ENCODE measurements at regions not wholly inside any gene's neighbourhood (a gene's known extent, or its start where the extent isn't known, plus 50 kb on each side); places are given as distances from the start of the nearest gene placed in this dataset.
"Not testable (repeated sequence)": the region's sequence is repeated elsewhere in the genome, so short reads cannot be mapped to it uniquely, and the experiment has no call there.

DNA sequence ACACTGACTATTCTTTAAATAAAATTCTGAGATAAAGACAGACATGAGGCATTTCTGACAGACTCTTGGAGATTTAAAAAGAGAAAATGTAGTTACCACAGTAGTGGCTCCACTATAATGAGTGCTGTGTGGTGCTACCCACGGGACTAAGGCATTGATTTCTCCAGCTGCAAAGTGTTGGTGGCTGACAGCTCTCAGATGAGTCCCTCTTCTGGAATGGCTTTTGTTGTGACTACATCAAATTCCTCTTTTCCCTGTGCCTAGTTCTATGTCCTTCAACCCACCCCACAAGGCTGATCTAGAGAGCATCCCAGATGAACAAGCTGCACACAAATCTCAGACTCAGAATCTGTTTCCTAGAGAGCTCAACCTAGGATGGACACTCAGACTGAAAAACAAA lies 884.8 kb upstream of the ZEB2 start:
- no peak for DNase-seq

GRCh38 chr2:145402706-145403277 lies 882.9 kb upstream of the ZEB2 start:
- DNase-seq, result no peak

GRCh38 chr2:145399131-145399530 lies 879.2 kb upstream of the ZEB2 start:
- no peak for DNase-seq

DNA sequence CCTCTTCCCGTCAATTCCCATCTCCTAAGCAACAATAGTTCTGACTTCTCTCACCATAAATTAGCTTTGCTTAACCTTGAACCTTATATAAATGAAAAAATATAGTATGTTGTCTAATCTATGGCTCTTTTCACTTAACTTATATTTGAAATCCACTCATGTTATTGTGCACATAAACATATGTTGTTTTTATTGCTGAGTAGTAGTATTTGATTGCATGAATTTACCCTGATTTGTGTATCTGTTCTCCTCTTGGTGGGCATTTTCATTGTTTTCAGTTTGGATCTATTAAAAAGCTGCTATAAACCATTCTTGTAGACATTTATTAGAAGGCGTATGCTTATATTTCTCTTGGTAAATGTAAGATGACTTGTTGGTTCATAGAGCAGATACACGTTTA lies 874.3 kb upstream of the ZEB2 start:
- DNase-seq, result no peak

- DNase-seq, result no peak
Measured at GRCh38 chr2:145386973-145387372, 867.1 kb upstream of the ZEB2 start.

- DNase-seq, result no peak
Measured at GRCh38 chr2:145383961-145384360, 864.0 kb upstream of the ZEB2 start.

- DNase-seq, result no peak
Measured at GRCh38 chr2:145380436-145381017, 860.6 kb upstream of the ZEB2 start.

DNA sequence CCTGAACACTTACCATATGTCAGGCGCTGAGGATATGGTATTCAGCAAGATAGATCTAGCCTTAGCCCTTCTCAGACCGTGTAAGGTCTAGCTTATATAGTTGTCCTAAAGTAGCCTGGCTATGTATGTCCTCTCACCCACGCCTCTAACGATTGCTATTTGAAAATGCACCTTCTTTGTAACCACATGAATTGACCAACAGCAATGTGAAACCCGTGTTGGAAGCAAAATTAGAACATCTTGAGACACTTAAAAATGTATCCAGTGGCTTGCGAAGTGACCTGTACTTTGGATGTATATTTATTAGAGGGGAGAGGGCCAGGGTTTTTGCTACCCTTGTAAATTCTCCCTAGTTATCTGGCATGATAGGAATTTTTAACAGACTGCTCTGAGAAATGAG lies 860.0 kb upstream of the ZEB2 start:
- DNase-seq, result no peak

DNA sequence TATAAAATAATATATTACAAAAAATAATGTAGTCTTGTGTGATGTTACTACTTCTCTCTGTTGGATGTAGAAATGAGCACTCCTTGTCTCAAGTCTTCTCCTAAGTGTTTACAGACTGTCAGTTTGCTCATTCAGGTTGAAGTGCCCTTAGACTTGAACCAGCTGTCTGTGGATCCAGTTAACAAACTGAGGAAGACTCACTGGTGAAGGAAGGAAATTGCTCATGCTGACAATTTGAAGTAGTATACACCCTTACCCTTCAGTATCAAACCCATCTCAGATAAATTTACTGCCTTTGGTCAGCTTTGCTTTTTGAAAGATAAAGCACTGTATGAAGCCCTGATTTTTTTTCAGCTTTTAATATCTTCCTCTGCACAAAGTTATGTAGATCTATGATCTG lies 854.2 kb upstream of the ZEB2 start:
- no peak for DNase-seq

- not testable (repeated sequence) for DNase-seq
Measured at GRCh38 chr2:145367334-145367733, 847.4 kb upstream of the ZEB2 start.

DNA sequence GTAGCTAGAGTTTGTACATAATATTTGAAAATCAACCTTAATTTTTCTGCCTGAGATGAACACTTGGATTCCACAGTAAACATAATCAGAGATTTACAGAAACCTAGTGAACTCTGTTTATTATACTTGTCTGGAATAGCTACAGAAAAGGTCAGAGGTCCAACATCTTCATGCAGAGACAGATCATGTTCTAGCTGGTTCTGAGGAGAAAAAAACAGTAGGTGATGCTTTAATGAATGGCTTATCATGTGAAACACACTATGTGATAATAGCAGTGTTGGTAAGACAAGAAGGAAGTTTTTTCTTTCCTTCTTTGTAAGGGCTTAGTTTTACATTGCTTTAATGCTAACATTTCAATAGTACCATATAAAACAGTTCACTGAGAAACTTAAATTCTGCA lies 846.4 kb upstream of the ZEB2 start:
- DNase-seq, result no peak

GRCh38 chr2:145360129-145360790 lies 840.3 kb upstream of the ZEB2 start:
- no peak for DNase-seq

DNA sequence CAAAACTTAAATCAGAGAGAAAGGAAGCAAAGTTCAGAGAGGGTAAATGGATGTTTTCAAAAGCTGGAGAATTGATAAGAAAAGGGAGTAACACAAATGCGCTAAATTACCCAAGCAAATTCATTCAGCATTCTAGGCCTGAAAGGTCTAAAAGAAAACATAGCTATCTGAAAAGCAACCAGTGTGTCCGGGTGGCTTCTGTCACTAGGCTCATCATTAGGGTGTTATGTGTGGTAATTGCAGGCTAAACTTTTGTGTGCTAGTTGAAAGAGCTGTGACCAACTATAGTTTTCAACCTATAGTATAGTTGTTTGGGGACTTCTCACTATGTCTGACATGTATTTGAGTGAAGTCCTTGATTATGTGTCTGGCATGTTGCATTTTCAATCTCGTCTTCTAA lies 839.6 kb upstream of the ZEB2 start:
- DNase-seq, result no peak

- DNase-seq, result no peak
Measured at GRCh38 chr2:145356056-145356455, 836.1 kb upstream of the ZEB2 start.

DNA sequence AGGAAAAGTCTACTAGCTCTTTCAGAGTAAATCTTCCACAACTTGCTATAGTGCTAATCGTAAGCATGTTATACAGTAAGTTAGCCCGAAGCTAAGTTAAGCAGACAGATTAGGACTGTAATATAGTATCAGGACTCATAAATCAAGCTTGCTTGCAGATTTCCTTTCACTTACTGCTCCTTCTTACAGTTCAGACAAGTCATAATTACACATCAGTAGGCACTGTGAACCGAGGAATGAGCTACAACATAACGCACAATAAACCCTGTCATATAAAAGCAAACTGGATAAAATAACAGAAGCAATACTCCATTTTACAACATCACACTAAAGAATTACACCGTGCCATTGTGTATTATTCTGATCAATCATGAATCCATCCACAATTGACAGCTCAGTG lies 832.6 kb upstream of the ZEB2 start:
- DNase-seq, result no peak

DNA sequence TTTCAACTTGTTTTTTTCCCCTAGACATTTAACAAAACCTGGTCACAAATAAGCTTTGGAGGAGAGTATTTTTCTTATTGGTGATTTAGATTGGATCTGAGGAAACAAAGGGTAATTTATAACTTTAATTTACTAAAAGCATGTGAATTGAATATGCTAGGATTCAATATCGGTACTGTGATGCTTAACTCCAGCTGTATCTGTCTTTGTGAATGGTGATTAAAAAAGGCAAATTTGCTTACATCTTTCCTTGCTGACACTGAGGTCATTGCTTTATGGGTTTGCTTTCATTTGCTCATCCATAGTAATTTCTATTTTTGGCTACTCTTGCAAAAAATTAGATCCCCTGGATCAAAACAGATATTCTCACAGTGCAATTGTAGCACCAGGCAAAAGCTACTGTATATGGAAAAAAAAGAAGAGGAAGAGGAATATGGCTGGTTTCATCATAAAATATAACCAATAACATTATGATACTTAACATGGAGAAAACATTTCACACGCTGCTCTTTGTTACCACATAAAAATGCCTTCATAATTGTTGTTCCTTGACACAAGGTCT lies 832.0 kb upstream of the ZEB2 start:
- DNase-seq, result no peak

DNA sequence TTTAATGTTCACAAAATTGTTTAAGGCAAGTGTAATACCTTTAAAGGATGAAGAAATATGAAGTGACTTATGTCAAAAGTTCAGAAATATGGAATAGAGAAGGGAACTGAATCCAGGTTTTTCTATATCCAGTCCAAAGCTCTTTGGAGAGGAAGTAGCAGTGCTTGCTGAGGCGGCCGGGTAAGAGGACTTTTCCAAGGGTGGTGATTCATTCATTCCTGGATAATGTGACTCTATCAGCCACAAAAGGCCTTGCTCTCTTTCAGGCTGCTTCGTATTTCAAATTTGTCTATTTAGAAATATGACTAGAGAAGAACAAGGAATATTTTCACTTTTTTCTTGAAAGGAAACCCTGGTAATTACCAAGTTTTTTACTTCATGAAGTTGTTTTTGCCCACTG lies 830.1 kb upstream of the ZEB2 start:
- no peak for DNase-seq

DNA sequence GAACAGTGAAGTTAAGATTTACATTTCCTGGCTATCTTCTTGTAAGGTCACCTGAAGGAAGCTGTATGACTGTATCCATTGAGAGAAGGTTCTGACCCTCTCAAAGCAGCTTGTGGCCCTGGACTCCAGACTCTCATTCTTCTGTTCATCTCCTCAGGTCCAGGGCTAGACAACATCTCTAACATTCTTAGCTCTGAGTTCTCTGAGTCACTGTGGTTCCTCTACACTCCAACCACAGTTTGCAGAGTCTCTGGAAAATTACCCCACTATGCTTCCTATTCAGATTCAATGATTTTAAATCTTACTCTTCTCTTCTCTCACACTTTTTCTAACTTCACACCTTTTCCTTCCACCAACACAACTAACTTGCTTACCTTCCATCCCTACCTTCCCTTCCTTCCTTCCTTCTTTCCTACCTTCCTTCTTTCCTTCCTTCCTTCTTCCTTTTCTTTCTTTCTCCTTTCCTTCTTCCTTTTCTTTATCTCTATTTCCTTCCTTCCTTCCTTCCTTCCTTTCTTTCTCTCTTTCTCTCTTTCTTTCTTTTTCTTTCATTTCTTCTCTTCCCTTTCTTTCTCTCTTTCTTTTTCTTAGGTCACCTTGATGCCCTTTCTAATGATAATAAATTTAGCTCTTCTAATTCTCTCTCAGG lies 824.3 kb upstream of the ZEB2 start:
- DNase-seq, result no peak

- DNase-seq, result no peak
Measured at GRCh38 chr2:145343287-145343686, 823.4 kb upstream of the ZEB2 start.

- DNase-seq, result no peak
Measured at GRCh38 chr2:145341536-145341935, 821.6 kb upstream of the ZEB2 start.

- DNase-seq, result no peak
Measured at GRCh38 chr2:145339646-145340045, 819.7 kb upstream of the ZEB2 start.

DNA sequence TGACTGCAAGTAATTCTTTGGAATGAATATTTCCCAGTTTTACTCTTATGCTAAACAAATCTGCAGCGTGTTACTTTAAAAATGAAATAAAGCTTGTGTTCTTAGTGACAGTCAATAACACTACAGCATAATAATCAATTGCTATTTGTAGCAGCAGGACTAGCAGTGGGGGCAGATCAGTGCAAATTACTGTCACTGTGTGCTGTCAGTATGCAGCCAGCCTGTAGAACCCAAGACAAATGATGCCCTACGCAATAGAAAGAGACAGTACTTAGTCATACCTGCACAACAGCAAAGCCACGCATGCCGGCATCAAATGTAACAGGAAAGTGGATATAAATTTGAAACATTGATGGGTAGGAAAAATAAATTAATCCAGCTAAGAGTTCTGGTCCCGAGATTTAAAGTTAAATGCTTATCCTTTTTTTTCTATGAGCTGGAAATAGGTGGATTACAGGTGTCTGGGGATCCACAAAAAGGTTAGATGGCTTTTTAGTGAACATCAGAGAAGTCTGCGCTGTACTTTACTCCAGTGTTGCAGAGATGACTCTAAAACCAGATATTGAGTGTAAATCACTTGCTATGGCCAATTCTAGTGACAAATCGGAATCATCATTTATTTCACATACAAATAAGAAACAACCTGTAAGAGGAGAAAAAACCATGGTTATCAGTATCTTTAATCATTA lies 812.4 kb upstream of the ZEB2 start:
- DNase-seq, result no peak

GRCh38 chr2:145329971-145330370 lies 810.1 kb upstream of the ZEB2 start:
- DNase-seq, result no peak
